GM23338 (cell line): ENCODE measurements at regions not wholly inside any gene's neighbourhood (a gene's known extent, or its start where the extent isn't known, plus 50 kb on each side); places are given as distances from the start of the nearest gene placed in this dataset.

ENCODE experiments used
- EZH2phosphoT487 ChIP-seq: fragments of 200-600 bp; sonication (generic); IDR thresholded peaks from one replicate; pipeline ENCODE4 v1.8.1; 2018; ENCODE audit warnings: antibody characterized with exemption; ENCODE audit not compliant: unreplicated experiment
- POLR2AphosphoS5 ChIP-seq: IDR thresholded peaks from 2 replicates; pipeline ENCODE4 v1.6.1; 2016; ENCODE audit warnings: antibody characterized with exemption, low read depth
- ZNF114 ChIP-seq: fragments of 250-450 bp; sonication (Bioruptor Pico); IDR thresholded peaks from 2 replicates; pipeline ENCODE4 v1.5.0; 2020; ENCODE audit warnings: mild to moderate bottlenecking, moderate library complexity
- TF ChIP-seq, protein P1 (sequence below), 2 experiments: fragments of 200-600 bp in 1 of 2; sonication (generic) in 1 of 2; conservative IDR thresholded peaks; 2 replicates each; pipeline versions ENCODE4 v1.5.1 to v1.6.1; 2016 to 2017; ENCODE audit warnings: antibody characterized with exemption in 2 of 2, low read depth in 2 of 2, mild to moderate bottlenecking in 2 of 2, moderate library complexity in 1 of 2
- TF ChIP-seq, protein P2 (sequence below): IDR thresholded peaks from one replicate; pipeline ENCODE4 v1.6.1; 2018; ENCODE audit warnings: antibody characterized with exemption; ENCODE audit not compliant: unreplicated experiment

DNA sequence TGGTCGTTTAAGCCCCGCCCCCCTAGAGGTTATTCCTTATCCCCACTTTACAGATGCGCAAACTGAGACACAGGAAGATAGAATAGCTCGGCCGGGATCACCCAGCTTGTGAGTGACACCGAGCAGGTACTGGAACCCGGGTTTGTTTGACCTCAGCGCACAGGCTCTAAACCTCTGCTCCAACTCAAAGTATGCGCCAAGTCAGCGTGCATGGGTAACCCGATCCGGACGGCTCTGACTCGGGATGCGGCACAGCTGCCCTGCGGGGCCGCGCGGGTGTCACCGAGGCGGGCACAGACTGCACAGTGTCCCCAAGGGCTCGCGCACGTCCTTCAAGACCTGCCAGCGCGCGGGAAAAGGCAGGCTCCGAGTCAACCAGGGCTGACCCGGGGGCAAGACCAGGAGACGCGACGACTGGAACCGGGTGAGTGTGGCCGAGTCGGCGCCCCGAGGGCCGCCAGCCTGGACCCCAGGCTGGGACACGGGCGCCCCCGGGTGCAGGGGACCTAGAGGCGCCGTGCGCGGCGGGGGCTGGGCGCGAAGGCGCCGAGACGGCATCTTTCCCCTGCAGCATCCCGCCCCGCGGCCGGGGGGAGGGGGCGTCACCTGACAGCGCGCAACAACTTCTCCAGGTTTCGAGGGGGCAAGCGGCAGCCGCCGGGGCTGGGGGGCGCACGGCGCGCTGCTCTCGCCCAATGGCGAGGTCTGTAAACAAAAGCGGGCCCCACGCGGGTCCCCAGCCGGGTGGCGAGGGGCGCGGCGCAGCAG lies 101.9 kb upstream of the SOD1 start:
- TF ChIP-seq, protein P1, sequence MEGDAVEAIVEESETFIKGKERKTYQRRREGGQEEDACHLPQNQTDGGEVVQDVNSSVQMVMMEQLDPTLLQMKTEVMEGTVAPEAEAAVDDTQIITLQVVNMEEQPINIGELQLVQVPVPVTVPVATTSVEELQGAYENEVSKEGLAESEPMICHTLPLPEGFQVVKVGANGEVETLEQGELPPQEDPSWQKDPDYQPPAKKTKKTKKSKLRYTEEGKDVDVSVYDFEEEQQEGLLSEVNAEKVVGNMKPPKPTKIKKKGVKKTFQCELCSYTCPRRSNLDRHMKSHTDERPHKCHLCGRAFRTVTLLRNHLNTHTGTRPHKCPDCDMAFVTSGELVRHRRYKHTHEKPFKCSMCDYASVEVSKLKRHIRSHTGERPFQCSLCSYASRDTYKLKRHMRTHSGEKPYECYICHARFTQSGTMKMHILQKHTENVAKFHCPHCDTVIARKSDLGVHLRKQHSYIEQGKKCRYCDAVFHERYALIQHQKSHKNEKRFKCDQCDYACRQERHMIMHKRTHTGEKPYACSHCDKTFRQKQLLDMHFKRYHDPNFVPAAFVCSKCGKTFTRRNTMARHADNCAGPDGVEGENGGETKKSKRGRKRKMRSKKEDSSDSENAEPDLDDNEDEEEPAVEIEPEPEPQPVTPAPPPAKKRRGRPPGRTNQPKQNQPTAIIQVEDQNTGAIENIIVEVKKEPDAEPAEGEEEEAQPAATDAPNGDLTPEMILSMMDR (conservative IDR thresholded peaks at IDR 0.05; ENCODE audit: low read depth in 2 of 2): no peak
- TF ChIP-seq ZNF114: no peak
- no peak for TF ChIP-seq POLR2AphosphoS5
- no peak for TF ChIP-seq EZH2phosphoT487
- TF ChIP-seq, protein P2, sequence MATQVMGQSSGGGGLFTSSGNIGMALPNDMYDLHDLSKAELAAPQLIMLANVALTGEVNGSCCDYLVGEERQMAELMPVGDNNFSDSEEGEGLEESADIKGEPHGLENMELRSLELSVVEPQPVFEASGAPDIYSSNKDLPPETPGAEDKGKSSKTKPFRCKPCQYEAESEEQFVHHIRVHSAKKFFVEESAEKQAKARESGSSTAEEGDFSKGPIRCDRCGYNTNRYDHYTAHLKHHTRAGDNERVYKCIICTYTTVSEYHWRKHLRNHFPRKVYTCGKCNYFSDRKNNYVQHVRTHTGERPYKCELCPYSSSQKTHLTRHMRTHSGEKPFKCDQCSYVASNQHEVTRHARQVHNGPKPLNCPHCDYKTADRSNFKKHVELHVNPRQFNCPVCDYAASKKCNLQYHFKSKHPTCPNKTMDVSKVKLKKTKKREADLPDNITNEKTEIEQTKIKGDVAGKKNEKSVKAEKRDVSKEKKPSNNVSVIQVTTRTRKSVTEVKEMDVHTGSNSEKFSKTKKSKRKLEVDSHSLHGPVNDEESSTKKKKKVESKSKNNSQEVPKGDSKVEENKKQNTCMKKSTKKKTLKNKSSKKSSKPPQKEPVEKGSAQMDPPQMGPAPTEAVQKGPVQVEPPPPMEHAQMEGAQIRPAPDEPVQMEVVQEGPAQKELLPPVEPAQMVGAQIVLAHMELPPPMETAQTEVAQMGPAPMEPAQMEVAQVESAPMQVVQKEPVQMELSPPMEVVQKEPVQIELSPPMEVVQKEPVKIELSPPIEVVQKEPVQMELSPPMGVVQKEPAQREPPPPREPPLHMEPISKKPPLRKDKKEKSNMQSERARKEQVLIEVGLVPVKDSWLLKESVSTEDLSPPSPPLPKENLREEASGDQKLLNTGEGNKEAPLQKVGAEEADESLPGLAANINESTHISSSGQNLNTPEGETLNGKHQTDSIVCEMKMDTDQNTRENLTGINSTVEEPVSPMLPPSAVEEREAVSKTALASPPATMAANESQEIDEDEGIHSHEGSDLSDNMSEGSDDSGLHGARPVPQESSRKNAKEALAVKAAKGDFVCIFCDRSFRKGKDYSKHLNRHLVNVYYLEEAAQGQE: no peak
